Mucosa of rectum (tissue), 2 donors: ENCODE measurements at regions not wholly inside any gene's neighbourhood (a gene's known extent, or its start where the extent isn't known, plus 50 kb on each side); places are given as distances from the start of the nearest gene placed in this dataset.

ENCODE experiments used
- H3K27ac ChIP-seq, 2 donors: one replicate each; pipeline ENCODE4 v1.7.0; 2013; ENCODE audit warnings: inconsistent platforms in 2 of 2, low read depth in 2 of 2, low read length in 2 of 2
- H3K27me3 ChIP-seq, 2 donors: one replicate each; pipeline ENCODE4 v1.7.0; 2013; ENCODE audit warnings: low read length in 2 of 2; ENCODE audit not compliant: control insufficient read depth in 2 of 2, insufficient read depth in 2 of 2
- H3K36me3 ChIP-seq, 2 donors: one replicate each; pipeline ENCODE4 v1.7.0; 2013; ENCODE audit warnings: low read length in 2 of 2; ENCODE audit not compliant: control insufficient read depth in 2 of 2, insufficient read depth in 2 of 2
- H3K4me1 ChIP-seq, 2 donors: one replicate each; pipeline ENCODE4 v1.7.0; 2013; ENCODE audit warnings: low read length in 2 of 2, mild to moderate bottlenecking in 1 of 2; ENCODE audit not compliant: control insufficient read depth in 2 of 2, insufficient read depth in 2 of 2
- H3K4me3 ChIP-seq, 2 donors: one replicate each; pipeline ENCODE4 v1.7.0; 2013; ENCODE audit warnings: low read length in 2 of 2
- H3K9ac ChIP-seq, 2 donors: one replicate each; pipeline ENCODE4 v1.7.0; 2013; ENCODE audit warnings: low read length in 2 of 2, low read depth in 1 of 2, mild to moderate bottlenecking in 1 of 2
- H3K9me3 ChIP-seq, 2 donors: one replicate each; pipeline ENCODE4 v1.7.0; 2013; ENCODE audit warnings: low read length in 2 of 2; ENCODE audit not compliant: control insufficient read depth in 2 of 2
- donor health status: healthy.
- donor health status: Normal muscosa, but diverticular disease.

DNA sequence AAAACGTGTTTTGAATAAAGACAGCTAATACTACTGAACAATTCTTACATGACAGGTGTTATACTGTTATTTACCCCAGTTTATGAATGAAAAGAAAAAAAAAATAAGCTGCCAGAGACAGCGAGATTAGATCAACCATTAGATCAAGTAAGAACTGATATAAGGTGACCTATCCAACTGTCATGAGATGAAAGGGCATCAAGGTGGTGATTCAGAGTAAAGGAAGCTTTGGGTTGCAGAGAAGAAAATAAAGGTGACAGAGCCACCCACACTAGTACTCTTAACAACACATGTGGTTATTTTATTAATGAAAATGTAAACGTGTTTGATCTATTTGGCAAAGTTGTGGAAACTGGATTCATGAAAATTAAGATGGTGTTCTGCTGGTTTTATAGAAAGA lies 435.2 kb downstream of the GABRG2 start:
- Histone ChIP-seq H3K36me3 (no peaks in the 10 kb centered on the region), H3K4me3 (no peak overlapping the region), H3K9me3 (no peaks in the 10 kb centered on the region), H3K27me3 (no peaks in the 10 kb centered on the region), H3K4me1 (no peaks in the 10 kb centered on the region), H3K9ac (no peak overlapping the region), H3K27ac (no peak overlapping the region)

DNA sequence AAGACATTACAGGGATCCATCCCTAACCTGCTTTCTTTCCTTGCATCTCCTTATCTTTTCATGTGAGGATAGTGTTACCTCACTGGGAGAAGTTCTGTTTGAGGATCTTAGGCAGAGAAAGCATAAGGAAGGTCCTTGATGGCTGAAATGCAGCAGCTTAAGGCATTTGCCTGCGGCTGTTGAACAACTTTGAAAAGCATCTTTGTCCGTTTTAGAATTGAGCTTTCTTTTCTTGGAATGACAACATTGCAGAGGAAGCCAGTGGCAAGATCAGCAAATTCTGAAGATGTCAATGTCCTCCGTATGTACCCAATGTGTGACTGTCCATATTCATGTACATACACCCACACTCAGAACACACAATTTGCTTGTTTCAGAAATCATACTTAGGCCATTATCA lies 436.2 kb downstream of the GABRG2 start:
- Histone ChIP-seq H3K4me3 (no peak overlapping the region), H3K9ac (no peak overlapping the region), H3K36me3 (no peaks in the 10 kb centered on the region), H3K4me1 (no peaks in the 10 kb centered on the region), H3K9me3 (no peaks in the 10 kb centered on the region), H3K27ac (no peak overlapping the region), H3K27me3 (no peaks in the 10 kb centered on the region)

DNA sequence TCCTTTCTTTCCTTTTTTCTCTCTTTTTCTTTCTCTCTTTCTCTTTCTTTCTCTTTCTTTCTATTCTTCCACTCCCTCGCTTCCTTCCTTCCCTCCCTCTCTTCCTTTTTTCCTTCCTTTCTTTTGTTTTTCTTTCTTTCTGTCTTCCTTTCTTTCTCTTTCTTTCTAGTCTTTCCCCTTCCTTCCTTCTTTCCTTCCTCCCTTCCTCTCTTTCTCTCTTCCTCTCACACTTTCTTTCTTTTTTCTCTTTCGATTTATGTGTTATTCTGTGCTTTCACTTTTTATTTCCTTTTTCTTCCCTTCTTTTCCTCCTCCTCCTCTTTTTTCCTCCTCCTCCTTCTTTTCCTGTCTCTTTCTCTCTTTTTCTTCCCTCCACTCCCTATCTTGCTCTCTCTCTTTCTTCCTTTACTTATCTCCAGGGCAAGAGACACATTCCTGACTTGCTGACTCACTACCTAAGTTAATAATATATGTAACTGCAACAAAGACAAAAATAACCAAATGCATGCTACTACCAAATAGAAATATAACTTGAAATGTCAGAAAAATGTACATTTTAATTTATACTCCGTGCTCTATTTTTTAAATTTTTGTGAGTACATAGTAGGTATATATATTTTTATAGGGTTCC lies 445.5 kb downstream of the GABRG2 start:
- Histone ChIP-seq H3K4me3 (no peak overlapping the region), H3K9me3 (no peaks in the 10 kb centered on the region), H3K4me1 (no peaks in the 10 kb centered on the region), H3K9ac (no peak overlapping the region), H3K27ac (no peak overlapping the region), H3K27me3 (no peaks in the 10 kb centered on the region), H3K36me3 (no peaks in the 10 kb centered on the region)

DNA sequence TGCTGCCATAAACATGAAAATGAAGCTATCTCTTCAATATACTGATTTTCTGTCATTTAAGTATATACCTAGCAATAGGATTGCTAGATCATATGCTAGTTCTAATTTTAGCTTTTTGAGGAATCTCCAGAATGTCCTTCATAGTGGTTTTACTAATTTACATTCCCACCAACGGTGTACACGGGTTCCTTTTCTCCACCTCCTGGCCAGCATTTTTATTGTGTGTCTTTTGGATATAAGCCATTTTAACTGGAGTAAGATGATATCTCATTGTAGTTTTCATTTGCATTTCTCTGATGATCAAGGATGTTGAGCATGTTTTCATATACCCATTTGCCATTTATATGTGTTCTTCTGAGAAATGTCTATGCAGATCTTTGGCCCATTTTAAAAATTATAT lies 446.5 kb downstream of the GABRG2 start:
- H3K9me3 ChIP-seq = no peaks in the 10 kb centered on the region
- H3K9ac ChIP-seq = no peak overlapping the region
- H3K4me3 ChIP-seq = no peak overlapping the region
- H3K27ac ChIP-seq = no peak overlapping the region
- no peaks in the 10 kb centered on the region for H3K4me1 ChIP-seq
- no peaks in the 10 kb centered on the region for H3K27me3 ChIP-seq
- no peaks in the 10 kb centered on the region for H3K36me3 ChIP-seq

DNA sequence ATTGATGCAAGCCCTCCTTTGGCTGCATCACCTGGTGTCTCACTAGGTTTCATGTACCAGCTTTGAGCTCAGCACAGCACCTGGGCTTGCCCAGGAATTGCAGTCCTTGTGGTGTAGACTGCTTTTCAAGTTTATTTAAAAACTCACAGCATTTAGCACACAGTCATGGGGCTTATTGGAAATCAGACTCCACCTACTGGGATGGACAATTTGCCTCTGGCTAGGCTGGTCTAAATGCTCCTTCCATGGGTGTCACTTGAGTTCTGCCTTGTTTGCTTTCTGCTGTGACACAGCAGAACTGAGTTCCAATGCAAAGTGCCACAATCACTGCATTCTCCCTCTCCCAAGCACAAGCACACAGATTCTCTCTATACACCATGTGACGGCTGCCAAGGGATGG lies 453.3 kb downstream of the GABRG2 start:
- Histone ChIP-seq H3K9me3 (peaks cover 0 to 4% of the 10 kb centered on the region in 2 donors), H3K4me1 (no peaks in the 10 kb centered on the region), H3K27me3 (no peaks in the 10 kb centered on the region), H3K36me3 (no peaks in the 10 kb centered on the region), H3K4me3 (no peak overlapping the region), H3K27ac (no peak overlapping the region), H3K9ac (no peak overlapping the region)

DNA sequence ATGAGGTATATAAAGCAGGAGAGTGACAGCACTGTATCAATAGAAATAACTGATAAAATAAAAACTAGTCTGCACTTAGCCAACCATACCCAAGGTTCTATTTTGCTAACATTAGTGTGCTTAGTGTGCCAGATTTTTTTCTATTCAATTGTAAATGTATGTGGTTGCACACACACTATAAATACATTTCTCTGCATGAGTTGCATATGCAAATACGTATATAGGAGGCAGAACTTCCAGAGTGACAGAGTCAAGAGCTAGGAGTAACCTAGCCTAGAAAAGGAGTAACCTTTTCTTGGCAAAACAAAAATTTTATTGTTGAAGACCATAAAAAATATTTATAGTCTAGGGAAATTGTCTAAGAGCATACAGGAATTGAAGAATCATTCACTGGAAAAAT lies 461.6 kb downstream of the GABRG2 start:
- H3K4me3 ChIP-seq = no peak overlapping the region
- H3K36me3 ChIP-seq = no peaks in the 10 kb centered on the region
- H3K4me1 ChIP-seq = no peaks in the 10 kb centered on the region
- H3K9ac ChIP-seq = no peak overlapping the region
- no peak overlapping the region for H3K27ac ChIP-seq
- H3K9me3 ChIP-seq = peaks cover 1 to 4% of the 10 kb centered on the region in 2 donors
- no peaks in the 10 kb centered on the region for H3K27me3 ChIP-seq

DNA sequence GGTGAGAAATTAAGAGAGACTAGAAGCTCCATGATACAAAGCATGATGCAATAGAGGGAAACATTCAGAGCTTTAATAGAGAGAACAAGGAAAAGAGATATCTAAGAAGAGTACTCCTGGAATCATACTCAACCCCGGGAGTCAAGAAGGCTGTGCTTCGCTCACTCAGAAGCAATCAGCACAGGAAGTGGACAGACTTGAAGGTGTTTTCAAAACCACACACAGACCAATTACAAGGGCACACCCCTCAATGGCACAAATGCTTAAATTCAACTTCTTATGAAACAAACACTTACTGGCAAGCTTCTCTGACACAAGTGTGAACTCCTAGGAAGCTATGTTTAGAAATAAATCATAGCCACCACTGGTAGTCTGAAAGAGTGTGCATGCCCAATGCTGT lies 462.3 kb downstream of the GABRG2 start:
- Histone ChIP-seq H3K36me3 (no peaks in the 10 kb centered on the region), H3K4me1 (no peaks in the 10 kb centered on the region), H3K9me3 (peaks cover 0 to 1% of the 10 kb centered on the region in 2 donors), H3K27me3 (no peaks in the 10 kb centered on the region), H3K9ac (no peak overlapping the region), H3K4me3 (no peak overlapping the region), H3K27ac (no peak overlapping the region)

DNA sequence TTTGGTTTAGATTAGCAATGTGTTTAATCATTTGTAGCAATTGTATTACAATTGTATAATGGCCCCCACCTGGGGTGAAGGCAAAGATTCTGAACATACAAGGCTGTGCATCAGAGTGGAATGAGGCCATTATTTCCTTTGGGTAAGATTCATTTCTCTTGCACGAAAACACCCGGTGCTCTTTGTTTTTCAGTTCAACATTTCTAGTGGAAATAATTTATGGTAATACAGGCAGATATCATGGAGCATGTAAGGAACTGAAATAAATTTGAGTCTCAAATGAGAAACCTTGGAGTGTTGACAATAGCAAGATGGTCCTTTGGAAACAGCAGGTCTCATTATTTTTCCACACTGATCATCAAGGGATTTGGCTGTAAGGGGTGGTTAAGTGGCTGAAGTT lies 475.9 kb downstream of the GABRG2 start:
- no peaks in the 10 kb centered on the region for H3K36me3 ChIP-seq
- no peak overlapping the region for H3K9ac ChIP-seq
- H3K9me3 ChIP-seq = no peaks in the 10 kb centered on the region
- H3K27ac ChIP-seq = no peak overlapping the region
- H3K27me3 ChIP-seq = no peaks in the 10 kb centered on the region
- no peak overlapping the region for H3K4me3 ChIP-seq
- H3K4me1 ChIP-seq = no peaks in the 10 kb centered on the region

DNA sequence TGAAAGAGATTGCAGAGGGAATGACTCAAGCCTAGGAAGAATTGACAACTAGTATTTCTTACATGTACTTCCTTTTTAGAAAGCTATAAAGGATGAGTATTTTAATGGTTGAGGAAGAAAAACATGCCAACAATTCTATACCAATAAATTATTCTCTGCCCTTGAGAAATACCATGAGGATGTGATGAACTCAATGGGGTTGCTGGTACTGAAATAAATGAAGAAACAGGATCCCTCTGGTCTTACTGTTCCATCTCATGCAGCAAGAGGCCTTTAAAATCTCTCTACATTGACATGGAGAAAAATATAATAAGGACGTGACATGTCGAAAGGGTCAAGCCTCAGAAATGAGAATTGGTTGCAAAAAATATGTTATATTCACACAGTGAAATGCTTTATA lies 477.3 kb downstream of the GABRG2 start:
- no peaks in the 10 kb centered on the region for H3K4me1 ChIP-seq
- H3K27ac ChIP-seq = no peak overlapping the region
- H3K9me3 ChIP-seq = no peaks in the 10 kb centered on the region
- no peaks in the 10 kb centered on the region for H3K36me3 ChIP-seq
- no peaks in the 10 kb centered on the region for H3K27me3 ChIP-seq
- H3K4me3 ChIP-seq = no peak overlapping the region
- no peak overlapping the region for H3K9ac ChIP-seq

DNA sequence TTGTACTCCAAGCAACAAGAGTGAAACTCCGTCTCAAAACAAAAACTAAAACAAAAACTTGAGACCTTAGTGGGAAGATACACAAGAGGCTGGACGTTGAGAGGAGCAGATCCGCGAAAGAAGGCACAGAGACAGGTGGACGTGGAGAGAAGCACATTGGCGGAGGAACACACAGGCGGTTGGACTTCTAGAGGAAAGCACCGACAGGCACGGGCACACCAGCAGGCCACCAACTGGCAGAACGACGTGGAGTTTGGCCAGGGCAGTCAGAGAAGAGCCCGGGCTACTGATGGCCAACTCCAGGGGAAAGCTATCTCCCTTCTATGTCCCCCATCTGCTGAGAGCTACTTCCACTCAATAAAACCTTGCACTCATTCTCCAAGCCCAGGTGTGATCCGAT lies 482.7 kb downstream of the GABRG2 start:
- no peaks in the 10 kb centered on the region for H3K27me3 ChIP-seq
- no peak overlapping the region for H3K4me3 ChIP-seq
- no peaks in the 10 kb centered on the region for H3K4me1 ChIP-seq
- H3K9ac ChIP-seq = no peak overlapping the region
- H3K36me3 ChIP-seq = no peaks in the 10 kb centered on the region
- no peaks in the 10 kb centered on the region for H3K9me3 ChIP-seq
- H3K27ac ChIP-seq = no peak overlapping the region

DNA sequence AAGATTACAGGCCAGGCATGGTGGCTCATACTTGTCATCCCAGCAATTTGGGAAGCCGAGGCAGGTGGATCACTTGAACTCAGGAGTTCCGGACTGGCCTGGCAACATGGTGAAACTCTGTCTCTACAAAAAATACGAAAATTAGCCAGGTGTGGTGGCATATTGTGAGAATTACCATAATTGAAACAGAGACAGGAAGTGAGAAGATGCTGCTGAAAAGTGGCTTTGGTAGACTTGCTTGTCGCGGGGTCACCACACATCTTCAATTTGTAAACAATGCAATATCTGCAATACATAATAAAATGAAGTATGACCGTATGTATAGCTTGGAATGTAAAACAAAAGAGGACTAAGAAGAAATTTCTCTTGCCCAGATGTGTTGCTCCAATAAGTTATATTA lies 490.5 kb downstream of the GABRG2 start:
- no peak overlapping the region for H3K9ac ChIP-seq
- no peaks in the 10 kb centered on the region for H3K4me1 ChIP-seq
- no peaks in the 10 kb centered on the region for H3K9me3 ChIP-seq
- no peaks in the 10 kb centered on the region for H3K36me3 ChIP-seq
- H3K4me3 ChIP-seq = no peak overlapping the region
- no peak overlapping the region for H3K27ac ChIP-seq
- no peaks in the 10 kb centered on the region for H3K27me3 ChIP-seq
